Fibroblast of gingiva (primary cell): ENCODE measurements at regions not wholly inside any gene's neighbourhood (a gene's known extent, or its start where the extent isn't known, plus 50 kb on each side); places are given as distances from the start of the nearest gene placed in this dataset.

Experiments
- DNase-seq: peaks from one replicate; pipeline ENCODE4 v3.0.0-alpha.2; 2011; ENCODE audit warnings: low read depth

DNA sequence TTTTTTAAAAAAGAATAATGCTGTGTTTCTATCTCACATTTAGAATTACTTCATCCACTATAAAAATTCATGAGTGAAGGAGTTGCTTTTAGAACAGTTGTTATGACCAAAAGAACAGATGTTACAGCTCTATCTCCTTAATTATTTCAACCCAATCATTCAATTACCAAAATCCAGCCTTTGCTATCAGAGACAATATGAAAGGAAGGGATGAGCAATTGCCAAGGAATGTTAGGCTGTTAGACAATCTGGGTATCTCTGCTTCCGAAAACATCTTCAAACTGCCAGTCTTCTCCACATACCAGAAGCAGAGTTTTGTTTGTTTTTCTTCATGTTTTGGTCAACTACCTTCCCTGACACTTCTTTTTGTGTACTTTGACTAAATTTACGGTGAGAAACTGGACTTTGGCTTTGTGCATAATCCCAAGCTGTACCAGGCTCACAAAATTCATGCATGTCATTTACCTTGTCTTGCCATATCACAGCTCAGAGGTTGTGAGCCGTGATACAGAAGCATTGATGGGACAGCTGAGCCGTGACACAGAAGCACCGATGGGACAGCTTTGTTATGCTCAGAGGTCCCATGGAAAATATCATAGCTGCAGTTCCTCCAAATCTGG lies 405.5 kb downstream of the KIF4B start:
- DNase-seq, result no peak

DNA sequence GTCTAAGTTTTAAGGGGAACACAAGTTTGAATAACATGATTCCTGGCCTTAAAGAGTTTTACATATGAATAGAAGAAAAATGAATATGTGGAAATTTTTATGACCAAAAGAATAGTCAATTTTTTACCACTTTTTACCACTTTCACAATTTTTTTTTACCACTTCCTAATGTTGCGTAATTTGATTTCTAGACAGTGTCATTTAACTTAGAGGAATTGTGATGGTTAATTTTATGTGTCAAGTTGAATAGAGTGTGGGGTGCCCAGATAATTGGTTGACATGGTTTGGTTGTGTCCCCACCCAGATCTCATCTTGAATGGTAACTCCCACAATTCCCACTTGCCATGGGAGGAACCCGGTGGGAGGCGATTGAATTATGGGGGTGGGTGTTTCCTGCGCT lies 416.6 kb downstream of the KIF4B start:
- DNase-seq, result no peak

DNA sequence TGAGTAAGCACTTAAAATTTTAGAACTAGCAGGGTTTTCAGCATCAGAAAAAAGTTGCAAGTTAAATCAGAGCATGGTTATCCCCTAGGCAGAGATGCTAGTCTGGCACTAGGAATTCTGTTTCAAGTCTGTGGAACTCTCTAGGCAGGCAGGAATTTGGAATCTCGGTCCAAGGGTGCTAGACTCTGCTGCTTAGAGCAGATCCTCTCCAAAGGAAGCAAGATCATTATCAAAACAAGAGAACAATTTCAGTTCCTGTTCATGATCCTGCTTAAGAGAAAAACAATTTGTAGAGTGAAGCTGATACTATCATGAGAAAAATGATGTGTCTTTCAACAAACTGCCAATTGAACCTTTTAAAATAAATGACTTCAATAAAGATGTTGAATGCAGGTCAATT lies 420.7 kb downstream of the KIF4B start:
- DNase-seq, result no peak

DNA sequence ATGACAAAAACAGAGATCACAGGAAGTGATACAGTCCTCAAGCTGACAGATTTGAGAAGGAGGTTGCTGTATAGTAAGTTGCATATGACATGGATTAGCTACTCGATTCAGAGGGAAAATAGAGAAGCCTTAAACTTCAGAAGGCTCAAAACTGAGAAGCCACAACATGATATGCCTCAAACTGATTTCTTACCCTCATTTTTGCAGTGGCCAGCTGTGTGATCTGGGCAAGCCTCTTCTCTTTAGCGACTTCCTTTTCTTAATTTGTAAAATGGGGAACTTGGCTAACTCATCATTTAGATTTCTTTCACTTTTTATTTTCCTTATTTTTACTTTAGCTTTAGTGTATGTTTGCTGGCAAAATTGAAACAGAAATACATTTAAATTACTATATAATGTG lies 421.1 kb downstream of the KIF4B start:
- no peak for DNase-seq

DNA sequence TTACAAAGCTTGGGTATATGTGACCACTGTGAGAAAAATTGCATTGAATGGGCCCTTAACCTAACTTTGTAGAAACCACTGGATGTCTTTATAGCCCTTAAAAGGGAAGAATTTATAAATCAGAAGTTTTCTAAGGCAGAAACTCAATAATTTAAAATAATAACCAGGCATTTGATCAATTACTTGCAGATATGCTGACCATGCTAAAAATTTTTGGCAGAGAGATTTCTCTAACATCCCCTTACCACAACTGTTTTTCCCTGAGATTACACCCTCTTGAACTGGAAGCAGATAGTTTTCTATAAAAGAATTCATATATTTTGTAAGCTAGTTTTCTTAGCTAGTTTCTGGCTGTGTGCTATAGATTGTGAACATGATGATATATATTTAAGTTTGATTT lies 428.3 kb downstream of the KIF4B start:
- no peak for DNase-seq

DNA sequence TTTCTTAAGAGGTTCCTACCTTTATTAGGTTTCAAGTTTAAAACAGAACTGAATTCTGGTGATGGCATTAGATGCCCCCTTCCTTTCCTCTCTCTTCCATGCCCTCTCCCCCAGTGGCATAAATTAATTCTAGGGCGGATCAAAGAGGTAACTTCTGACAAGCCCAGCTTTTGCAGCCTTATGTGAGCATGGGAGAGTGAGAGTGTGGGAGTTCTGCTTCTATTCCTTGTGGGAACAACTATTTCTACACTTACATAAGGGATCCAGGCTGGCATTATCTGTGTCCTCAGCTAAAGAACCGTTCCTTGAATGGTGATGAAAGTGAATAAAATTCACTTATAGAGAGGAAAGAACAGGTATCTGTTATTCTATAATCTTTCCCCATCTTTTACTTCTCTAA lies 437.6 kb downstream of the KIF4B start:
- no peak for DNase-seq

DNA sequence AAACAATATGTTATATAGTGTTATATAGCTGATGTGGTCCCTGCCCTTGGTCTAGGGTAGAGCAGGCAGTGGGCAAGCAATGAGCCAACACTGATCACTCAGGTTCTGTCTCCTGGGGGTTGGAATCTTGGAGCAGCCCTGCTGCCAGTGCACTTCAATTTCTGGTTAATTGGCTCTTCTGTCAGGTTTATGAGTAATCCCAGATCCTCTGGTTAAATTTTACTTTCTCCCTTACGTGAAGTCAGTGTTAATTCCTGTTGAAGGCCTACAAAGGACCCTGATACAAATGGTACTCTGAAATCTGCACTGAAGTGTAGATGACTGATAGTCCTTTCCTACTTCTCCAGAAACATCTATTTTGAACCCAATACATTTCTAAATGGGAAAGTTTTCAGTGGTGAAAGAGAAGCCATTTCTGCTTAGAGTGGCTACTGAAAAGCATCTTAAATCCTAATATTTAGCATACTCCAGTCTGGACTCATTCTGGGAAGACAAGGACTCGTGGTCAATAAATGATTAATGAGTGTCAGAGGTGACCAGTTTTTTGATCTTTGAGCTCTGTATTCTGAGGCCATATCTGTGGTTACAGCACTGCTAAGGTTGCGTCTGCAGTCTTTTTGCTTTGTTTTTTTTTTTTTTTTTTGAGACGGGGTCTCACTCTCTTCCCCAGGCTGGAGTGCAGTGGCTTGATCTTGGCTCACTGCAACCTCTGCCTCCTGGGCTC lies 442.4 kb downstream of the KIF4B start:
- DNase-seq, result no peak

DNA sequence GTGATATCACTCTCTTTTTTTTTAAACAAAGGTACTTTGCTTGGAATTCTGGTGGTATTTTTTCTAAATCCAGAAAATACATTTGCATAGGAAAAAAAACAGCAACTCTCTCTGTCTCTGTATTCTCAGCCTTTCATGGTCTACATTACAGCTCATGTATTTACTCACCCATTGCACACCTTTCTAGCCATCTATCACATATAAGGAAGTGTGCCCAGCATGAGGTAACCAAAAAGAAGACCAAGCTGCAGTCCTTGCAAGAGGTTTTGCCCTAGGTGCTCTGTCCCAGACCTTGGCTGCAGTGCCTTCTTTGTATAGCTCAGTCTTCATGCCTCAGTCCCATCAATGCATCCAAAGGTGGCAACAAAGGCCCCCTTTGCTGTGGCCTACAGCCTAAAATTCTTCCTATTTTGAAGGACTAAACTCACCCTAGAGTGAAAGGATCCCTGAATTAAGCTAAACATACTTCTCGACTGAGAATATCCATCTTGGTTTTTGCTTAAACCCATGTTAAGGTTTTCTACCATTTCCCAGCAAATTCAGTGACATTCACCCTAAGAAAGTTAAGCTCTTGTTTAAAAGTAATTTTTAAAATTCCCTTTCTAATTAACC lies 446.4 kb downstream of the KIF4B start:
- no peak for DNase-seq

DNA sequence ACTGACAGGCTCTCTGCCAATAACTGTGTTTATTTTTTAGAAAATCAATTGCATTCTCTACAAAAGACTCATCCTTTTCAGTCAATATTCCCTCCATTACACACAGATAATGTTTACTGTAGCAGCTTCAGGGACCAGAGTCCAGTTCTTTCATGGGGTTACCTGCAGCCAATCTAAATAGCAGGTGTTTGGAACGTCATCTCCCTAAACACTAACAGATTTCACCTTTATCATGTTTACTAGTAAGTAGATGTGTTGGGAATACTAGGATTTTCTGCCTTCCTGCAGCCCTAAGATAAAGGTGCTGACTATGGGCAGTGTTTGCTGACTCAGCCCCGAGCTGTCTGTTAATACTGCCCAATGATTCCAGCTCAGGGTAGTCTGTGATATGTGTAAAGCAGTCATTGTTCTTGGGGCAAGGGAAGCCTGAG lies 447.0 kb downstream of the KIF4B start:
- no peak for DNase-seq

DNA sequence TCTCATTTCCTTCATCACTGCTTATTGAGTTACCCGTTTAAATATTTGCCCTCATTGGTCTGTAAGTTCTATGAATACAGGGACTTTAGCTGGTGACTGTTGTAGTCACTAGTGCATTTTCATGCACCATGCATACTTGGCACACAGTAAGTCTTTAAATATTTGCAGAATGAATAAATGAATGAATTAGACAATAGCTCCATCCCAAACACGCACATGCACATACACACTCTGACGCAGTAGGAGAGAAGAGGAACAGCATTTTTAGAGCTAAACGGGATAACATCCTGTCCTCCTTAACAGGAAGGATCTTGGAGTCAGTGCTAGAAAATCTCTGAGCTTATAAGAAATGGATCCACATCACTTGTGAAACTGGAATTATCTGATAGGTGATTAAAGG lies 447.7 kb downstream of the KIF4B start:
- DNase-seq, result no peak

DNA sequence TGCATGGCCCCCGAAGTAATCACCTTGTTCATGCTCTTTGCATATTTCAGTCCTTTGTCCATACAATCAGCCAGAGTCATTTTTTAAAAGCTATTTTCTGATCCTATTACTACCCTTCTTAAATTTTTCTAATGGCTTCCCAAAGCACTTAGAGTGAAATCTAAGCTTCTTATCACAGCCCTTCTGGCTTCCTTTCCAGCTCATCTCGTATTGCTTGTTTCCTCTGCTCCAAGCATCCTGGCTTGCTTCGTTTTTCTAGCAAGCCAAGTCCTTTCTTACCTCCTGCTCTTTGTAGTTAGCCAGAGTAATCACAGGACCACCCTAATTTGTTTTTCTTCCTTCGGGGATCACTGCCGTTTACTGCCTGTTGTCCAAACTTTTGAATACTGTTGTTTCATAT lies 453.3 kb downstream of the KIF4B start:
- DNase-seq, result no peak

DNA sequence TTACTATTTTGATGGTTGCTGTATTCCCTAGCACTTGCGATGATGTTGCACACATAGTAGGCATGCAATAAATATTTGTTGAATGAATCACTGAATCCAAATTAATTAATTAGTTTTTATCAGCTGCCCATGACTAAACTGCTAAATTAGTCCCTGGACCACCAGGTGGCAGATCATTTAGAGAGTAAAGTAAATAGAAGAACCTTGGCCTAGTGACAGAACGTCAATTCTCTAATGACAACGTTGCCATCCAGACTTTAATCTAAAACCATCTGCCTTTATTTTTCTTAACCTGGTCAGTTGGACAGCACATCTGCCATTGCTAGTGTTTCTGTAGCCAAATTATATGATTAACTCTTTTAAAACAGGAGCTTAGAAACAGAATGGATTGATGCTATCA lies 457.5 kb downstream of the KIF4B start:
- no peak for DNase-seq

DNA sequence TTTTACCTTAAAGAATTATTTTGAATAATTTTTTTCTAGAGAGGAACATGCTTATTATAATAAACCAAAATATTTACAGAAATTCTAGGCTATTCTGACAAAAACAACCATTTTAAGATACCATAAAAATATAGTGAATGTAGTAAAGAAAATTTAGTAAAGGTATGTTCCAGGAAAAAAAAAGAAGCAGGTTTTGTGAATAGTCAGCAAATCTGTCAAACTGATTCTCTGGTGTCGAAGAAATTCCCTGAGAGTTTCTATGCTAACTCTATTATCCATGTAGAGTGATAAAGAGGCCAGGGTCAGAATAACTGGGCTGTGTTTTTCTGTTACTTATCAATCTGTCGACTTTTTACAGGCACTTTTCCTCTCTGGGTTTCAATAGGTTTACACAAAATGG lies 459.2 kb downstream of the KIF4B start:
- no peak for DNase-seq

DNA sequence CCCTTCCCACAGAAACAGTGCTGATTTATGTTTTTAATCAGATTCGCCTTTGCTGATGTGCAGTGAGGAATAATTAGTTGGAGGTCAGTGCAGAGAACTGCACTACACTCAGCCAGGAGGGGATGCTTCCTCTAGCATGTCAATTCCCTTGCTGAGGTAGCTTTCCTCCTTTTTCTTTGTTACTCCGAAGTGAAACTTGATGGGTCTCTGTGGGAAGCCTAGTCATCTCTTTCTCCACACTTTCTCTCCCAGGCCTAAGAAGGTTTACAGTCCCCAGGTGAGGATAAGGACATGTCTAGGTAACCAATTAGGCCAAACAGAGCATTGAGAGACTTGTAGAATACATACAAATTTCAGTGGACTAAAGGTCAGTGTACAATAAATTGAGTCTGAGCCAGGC lies 461.8 kb downstream of the KIF4B start:
- no peak for DNase-seq

DNA sequence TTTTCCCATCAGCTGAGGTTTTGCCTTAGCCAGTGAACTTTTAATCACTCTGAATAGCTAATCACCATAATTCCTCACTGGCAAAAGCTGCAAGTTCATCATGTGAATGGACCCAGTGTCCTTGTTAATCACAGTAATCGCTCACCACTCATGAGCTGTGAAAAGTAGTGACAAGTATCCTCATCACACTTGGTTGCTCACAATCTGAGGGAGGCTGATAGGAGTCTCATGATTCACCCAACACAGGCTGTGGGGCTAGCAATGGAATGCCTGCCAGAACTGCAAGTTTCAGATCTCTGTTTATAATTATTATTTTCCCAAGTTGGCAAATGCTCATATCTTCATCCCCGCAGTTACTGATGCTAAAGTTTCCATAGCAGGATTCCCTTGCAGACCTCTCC lies 467.2 kb downstream of the KIF4B start:
- DNase-seq, result no peak

DNA sequence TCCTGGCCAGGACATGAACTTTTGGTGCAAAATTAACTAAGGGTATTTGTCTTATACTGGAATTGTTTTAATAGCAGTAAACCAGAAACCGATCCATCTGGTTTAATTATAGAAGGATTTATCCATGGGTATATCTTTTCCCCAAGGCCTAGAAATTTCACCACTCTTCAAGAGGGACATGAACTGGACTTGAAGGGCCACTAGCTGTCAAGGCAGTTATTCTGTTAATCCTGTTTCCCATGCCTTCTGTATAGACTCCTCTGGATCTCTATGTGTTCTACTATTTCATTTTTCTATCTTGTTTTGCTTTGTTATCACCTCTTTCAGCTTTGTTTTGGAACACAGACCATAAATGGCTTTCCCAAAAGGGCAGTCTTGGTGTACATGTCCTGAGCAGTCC lies 467.6 kb downstream of the KIF4B start:
- DNase-seq, result no peak

DNA sequence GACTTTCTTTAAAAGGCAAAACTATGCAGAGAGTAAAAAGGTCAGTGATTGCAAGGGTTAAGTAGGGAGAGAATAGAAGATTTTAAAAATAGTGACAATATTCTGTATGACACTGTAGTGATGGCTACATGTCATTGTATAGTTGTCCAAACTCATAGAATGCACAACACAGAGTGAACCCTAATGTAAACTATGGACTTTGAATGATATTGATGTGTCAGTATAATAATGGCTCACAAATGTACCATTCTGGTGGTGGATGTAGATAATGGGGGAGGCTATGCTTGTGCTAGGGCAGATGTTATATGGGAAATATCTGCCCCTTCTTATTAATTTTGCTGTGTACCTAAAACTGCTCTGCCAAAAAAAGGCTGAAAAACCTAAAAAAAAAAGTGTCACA lies 468.9 kb downstream of the KIF4B start:
- no peak for DNase-seq

DNA sequence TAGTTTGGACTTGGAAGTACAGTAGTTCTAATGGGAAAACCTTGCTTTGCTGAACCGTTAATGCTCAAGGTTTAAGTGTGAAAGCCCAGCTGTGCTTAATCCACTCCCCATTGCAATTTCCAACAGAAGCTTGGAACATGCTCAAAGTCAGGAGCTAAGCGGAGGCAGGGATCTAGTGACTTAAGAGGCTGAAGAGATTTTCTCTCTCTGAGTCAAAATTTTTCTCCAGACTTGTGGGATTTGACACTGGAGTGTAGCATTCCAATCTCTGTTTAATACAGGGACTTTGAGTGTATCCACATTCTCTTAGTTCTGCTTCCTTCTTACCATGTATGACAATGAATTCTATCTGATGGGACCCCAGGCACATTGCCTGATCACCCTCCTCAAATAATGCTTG lies 471.8 kb downstream of the KIF4B start:
- no peak for DNase-seq

DNA sequence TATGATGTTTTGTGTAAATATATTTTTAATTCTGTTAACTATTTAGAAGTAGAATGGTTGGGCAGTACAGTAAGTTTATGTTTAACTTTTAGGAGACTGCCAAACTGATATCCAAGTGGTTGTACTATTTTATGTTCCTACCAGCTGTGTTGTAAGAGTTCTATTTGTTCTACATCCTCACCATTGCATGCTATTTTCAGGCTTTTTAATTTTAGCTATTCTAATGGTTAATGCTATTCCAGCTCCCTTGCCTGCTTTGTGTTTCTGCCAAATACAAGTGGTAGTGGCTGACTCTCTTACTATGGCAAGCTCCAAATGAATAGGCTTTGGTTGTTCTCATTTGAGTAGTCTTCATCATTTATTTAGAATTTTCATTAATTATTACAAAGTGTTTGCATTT lies 476.4 kb downstream of the KIF4B start:
- no peak for DNase-seq

DNA sequence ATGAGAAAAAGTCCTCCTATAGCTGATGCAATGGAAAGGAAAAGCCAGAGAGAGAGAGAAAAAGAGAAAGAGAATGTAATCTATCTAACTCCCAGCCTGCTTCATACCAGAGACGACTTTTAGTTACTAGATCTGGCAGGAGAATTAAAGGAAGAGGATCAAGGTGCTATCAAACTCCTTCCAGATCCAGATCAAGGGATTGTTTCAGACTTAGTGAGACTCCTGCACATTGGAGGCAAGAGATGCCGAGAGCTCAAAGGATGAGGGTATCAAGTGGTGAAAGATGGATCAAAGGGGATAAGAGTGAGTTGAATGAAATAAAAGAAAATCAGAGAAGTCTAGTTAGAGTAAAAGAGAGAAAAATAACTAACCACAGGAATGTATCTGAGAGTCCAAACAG lies 478.6 kb downstream of the KIF4B start:
- DNase-seq, result no peak

DNA sequence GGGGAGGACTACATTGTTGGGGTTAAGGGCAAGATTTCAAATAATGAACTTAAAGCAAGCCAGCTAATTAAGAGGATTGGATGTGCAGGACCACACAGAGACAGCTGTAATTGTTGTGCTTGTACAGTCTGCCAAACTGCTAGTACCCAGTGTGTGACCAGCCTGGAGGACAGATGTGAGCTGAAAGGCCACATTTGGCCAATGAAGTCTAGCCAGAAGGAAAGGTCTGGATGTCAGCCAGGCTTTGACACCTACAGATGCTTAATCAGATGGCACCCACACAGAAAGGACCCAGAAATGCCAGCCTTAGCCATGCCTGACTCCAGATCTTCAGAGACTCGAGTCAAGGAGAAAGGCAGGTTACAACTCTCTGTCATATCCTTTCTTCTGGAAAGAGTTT lies 491.1 kb downstream of the KIF4B start:
- no peak for DNase-seq

DNA sequence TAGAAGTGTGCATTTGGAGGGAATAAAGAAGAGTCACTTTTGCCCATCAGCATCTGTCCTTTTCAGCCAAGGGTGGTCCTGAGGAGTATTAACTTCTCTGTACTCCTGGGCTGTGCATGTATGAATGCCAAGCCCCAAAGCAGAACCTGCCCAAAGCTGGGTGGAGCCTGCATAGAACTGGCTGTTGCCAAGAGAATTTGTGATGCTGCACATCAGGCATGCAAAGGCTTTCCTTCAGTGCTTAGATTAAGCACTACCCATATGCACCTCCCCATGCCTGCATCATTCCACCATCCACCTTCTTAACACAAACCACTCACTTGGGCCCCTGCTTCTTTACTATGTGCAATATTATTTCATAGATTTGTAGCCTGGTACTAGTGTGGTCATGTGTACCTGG lies 493.8 kb downstream of the KIF4B start:
- DNase-seq, result no peak

DNA sequence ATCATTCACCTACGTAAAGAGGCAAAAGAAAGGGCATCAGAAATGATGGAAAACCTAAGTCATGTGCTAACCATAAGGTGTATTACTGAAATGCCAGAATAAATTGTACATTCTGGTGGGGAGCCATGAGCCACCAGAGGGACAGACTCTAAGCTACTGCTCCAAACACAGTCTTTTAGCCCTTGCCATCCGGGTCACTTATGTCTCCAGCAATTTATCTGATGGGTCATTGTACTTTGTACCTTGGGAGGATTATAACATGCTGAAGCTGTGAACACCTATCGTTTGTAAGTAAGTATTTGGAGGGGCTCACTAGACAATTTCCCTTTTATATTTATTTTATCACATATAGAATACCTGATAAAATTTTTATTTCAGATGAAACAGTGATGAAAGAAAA lies 495.1 kb downstream of the KIF4B start:
- no peak for DNase-seq

DNA sequence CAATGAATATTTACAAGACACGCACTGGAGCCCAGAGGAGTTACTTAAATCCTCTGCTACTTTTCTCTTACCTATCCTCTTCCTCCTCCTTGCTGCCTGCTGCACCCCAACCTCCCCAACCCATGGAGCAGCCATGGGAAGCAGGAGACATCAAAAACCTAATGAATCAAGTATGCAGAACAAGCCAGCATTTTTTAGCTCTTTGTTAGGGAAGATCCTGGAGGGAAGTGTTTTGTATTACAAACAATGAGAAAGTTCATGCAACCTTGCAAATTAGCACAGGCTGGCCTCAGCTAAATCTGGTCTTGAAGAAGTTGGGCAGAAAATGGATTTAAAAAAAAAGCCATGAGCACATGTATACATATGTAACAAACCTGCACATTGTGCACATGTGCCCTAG lies 498.8 kb downstream of the KIF4B start:
- DNase-seq, result no peak
